ENCODE measurements at regions not wholly inside any gene's neighbourhood (a gene's known extent, or its start where the extent isn't known, plus 50 kb on each side); places are given as distances from the start of the nearest gene placed in this dataset.

DNA sequence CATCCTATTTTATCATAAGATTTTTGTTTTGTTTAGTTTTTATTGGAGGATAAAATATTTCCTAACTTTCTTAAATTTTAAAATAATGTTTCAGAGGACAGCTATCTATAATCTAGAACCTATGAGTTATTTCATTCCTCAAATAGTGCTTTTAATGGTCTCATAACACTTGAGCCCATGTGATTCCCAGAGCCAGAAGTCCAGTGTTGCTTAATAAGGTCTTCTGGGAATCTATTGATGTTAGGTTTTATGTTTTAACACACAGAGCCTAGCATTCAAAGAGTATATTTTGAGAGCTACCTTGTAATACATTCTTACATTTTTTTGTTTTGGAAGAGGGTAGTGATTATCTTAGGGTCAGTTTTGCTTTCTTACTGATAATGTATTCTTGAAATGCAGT is 200.2 kb downstream of the CENPW start:
- Histone ChIP-seq H3K27ac (ENCODE audit: low read depth) (no peak overlapping the region), H3K4me2 (no peak overlapping the region), H3K36me3 (ENCODE audit: insufficient read depth) (no peaks in the 10 kb centered on the region), H2AFZ (no peak overlapping the region), H3K4me3 (no peak overlapping the region), H3K4me1 (ENCODE audit: insufficient read depth) (no peaks in the 10 kb centered on the region), H3K79me2 (replicated peaks; ENCODE audit: insufficient read depth) (no peaks in the 10 kb centered on the region), H4K20me1 (replicated peaks; ENCODE audit: insufficient read depth) (no peaks in the 10 kb centered on the region), H3K27me3 (ENCODE audit: insufficient read depth) (no peaks in the 10 kb centered on the region), H3F3A (replicated peaks; ENCODE audit: low read depth) (no peaks in the 10 kb centered on the region), H3K9me2 (ENCODE audit: insufficient read depth) (no peaks in the 10 kb centered on the region)
- H3K27ac Mint-ChIP-seq = no peak overlapping the region
- no peaks in the 10 kb centered on the region for H3K36me3 Mint-ChIP-seq (ENCODE audit: low read depth)
- H3K4me1 Mint-ChIP-seq = no peaks in the 10 kb centered on the region
- H3K27me3 Mint-ChIP-seq (ENCODE audit: insufficient read depth, low read depth, poor library complexity) = no peaks in the 10 kb centered on the region
- ATAC-seq = no peak
- TF ChIP-seq CREB1 (CRISPR knock-in tag; IDR thresholded peaks at IDR 0.05; ENCODE audit: low read depth) = no peak
- no peak for DNase-seq (ENCODE audit: low spot score)
- H3K9me3 Mint-ChIP-seq = no peaks in the 10 kb centered on the region
- H3K4me3 Mint-ChIP-seq = no peak overlapping the region

DNA sequence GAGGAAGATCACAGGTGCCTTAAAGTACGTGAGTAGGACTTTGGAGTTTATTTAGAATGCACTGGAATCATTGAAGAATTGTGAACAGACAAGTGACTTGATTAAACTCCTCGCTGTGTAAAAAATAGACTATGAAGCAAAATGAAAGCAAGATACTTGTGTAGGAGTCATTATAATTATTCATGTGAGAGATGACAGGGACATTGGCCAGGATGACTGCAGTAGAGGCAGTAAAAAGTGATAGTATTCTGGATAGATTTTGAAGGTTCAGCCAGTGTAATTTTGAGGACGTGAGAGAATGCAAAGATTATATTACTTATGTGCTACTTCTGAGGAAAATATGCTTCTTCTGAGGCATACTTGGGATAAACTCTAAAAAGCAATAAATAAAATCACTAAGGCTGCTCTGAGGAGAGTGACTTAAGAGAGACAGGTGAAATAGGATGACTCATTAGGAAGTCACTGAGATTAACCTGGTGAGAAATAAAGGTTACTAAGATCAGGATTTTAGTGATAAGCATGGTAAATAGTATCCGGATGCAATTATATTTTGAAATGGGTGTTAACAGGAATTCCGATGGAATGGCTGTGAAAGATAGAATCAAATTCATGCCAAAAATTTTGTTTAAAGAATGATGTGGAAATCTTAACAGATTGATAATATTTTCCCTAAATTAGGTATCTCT is 202.0 kb downstream of the CENPW start:
- Histone ChIP-seq H3K36me3 (ENCODE audit: insufficient read depth) (no peaks in the 10 kb centered on the region), H3K27me3 (ENCODE audit: insufficient read depth) (no peaks in the 10 kb centered on the region), H3K79me2 (replicated peaks; ENCODE audit: insufficient read depth) (no peaks in the 10 kb centered on the region), H2AFZ (no peak overlapping the region), H3K4me2 (no peak overlapping the region), H3K9me2 (ENCODE audit: insufficient read depth) (no peaks in the 10 kb centered on the region), H3K27ac (ENCODE audit: low read depth) (no peak overlapping the region), H3K4me3 (no peak overlapping the region), H3F3A (replicated peaks; ENCODE audit: low read depth) (no peaks in the 10 kb centered on the region), H3K4me1 (ENCODE audit: insufficient read depth) (no peaks in the 10 kb centered on the region), H4K20me1 (replicated peaks; ENCODE audit: insufficient read depth) (no peaks in the 10 kb centered on the region)
- TF ChIP-seq EZH2phosphoT487 (IDR thresholded peaks at IDR 0.05; ENCODE audit: unreplicated experiment) = no peak
- ATAC-seq = no peak
- no peak for DNase-seq (ENCODE audit: low spot score)
- no peak overlapping the region for H3K4me3 Mint-ChIP-seq
- H3K27me3 Mint-ChIP-seq (ENCODE audit: insufficient read depth, low read depth, poor library complexity) = no peaks in the 10 kb centered on the region
- H3K27ac Mint-ChIP-seq = no peak overlapping the region
- H3K36me3 Mint-ChIP-seq (ENCODE audit: low read depth) = no peaks in the 10 kb centered on the region
- 0 out of 3 replicates have a peak, but pooled peaks cover 6% of the 10 kb centered on the region for H3K9me3 Mint-ChIP-seq
- H3K4me1 Mint-ChIP-seq = peaks cover 5% of the 10 kb centered on the region; the same call in 1 of the 3 replicates

DNA sequence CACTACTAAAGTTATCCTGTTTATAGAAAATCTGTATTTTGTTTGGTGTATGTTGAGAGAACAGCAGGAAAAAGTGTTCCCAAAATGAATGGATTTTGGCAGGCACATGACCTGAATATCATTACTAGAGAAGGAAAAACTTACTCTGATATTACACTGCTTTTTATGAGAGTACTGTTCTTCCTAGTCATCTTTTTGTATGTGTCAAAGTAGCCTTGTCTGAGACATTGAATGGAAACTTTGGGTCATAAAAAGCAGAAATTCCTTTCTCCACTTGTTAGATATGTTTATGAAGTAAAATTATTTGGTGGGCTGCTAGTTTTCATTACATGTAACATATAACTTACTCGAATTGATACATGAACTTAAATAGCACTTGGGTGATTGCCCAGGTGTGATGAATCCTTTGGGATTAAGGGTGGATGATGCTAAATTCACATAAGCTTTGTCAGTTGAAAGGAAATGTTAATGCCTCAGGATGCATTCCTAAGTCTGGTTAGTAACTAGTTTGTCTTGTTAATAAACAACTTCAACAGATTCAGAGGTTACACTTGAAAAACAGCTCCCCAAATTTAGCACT is 206.7 kb downstream of the CENPW start:
- Mint-ChIP-seq H3K9me3 (peaks cover 16% of the 10 kb centered on the region; the same call in 1 of the 3 replicates), H3K27ac (no peak overlapping the region), H3K4me3 (no peak overlapping the region), H3K36me3 (ENCODE audit: low read depth) (no peaks in the 10 kb centered on the region; the same call in 2 of the 3 replicates), H3K27me3 (ENCODE audit: insufficient read depth, low read depth, poor library complexity) (no peaks in the 10 kb centered on the region), H3K4me1 (peaks cover 5% of the 10 kb centered on the region; the same call in 1 of the 3 replicates)
- no peaks in the 10 kb centered on the region for H3F3A ChIP-seq (replicated peaks; ENCODE audit: low read depth)
- no peak overlapping the region for H2AFZ ChIP-seq
- H3K4me1 ChIP-seq (ENCODE audit: insufficient read depth) = 0 out of 2 replicates have a peak, but pooled peaks cover 5% of the 10 kb centered on the region
- H3K4me2 ChIP-seq = no peak overlapping the region
- no peaks in the 10 kb centered on the region for H3K36me3 ChIP-seq (ENCODE audit: insufficient read depth)
- H3K9me2 ChIP-seq (ENCODE audit: insufficient read depth) = no peaks in the 10 kb centered on the region
- H3K27ac ChIP-seq (ENCODE audit: low read depth) = no peak overlapping the region
- DNase-seq (ENCODE audit: low spot score) = peak; percentile 34
- no peaks in the 10 kb centered on the region for H4K20me1 ChIP-seq (replicated peaks; ENCODE audit: insufficient read depth)
- H3K4me3 ChIP-seq = no peak overlapping the region
- H3K79me2 ChIP-seq (replicated peaks; ENCODE audit: insufficient read depth) = no peaks in the 10 kb centered on the region
- no peaks in the 10 kb centered on the region for H3K27me3 ChIP-seq (ENCODE audit: insufficient read depth)
- no peak for ATAC-seq
- TF ChIP-seq JUNB (IDR thresholded peaks at IDR 0.05; ENCODE audit: unreplicated experiment) = no peak
- TF ChIP-seq CREB1 (CRISPR knock-in tag; IDR thresholded peaks at IDR 0.05; ENCODE audit: low read depth) = no peak
- no peak for TF ChIP-seq EZH2 (IDR thresholded peaks at IDR 0.05; ENCODE audit: low read depth, unreplicated experiment)
- TF ChIP-seq ZNF114 (CRISPR knock-in tag; IDR thresholded peaks at IDR 0.05) = no peak
- TF ChIP-seq, protein P1, sequence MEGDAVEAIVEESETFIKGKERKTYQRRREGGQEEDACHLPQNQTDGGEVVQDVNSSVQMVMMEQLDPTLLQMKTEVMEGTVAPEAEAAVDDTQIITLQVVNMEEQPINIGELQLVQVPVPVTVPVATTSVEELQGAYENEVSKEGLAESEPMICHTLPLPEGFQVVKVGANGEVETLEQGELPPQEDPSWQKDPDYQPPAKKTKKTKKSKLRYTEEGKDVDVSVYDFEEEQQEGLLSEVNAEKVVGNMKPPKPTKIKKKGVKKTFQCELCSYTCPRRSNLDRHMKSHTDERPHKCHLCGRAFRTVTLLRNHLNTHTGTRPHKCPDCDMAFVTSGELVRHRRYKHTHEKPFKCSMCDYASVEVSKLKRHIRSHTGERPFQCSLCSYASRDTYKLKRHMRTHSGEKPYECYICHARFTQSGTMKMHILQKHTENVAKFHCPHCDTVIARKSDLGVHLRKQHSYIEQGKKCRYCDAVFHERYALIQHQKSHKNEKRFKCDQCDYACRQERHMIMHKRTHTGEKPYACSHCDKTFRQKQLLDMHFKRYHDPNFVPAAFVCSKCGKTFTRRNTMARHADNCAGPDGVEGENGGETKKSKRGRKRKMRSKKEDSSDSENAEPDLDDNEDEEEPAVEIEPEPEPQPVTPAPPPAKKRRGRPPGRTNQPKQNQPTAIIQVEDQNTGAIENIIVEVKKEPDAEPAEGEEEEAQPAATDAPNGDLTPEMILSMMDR (conservative IDR thresholded peaks at IDR 0.05; ENCODE audit: low read depth in 2 of 2) = no peak
- TF ChIP-seq, protein P2, sequence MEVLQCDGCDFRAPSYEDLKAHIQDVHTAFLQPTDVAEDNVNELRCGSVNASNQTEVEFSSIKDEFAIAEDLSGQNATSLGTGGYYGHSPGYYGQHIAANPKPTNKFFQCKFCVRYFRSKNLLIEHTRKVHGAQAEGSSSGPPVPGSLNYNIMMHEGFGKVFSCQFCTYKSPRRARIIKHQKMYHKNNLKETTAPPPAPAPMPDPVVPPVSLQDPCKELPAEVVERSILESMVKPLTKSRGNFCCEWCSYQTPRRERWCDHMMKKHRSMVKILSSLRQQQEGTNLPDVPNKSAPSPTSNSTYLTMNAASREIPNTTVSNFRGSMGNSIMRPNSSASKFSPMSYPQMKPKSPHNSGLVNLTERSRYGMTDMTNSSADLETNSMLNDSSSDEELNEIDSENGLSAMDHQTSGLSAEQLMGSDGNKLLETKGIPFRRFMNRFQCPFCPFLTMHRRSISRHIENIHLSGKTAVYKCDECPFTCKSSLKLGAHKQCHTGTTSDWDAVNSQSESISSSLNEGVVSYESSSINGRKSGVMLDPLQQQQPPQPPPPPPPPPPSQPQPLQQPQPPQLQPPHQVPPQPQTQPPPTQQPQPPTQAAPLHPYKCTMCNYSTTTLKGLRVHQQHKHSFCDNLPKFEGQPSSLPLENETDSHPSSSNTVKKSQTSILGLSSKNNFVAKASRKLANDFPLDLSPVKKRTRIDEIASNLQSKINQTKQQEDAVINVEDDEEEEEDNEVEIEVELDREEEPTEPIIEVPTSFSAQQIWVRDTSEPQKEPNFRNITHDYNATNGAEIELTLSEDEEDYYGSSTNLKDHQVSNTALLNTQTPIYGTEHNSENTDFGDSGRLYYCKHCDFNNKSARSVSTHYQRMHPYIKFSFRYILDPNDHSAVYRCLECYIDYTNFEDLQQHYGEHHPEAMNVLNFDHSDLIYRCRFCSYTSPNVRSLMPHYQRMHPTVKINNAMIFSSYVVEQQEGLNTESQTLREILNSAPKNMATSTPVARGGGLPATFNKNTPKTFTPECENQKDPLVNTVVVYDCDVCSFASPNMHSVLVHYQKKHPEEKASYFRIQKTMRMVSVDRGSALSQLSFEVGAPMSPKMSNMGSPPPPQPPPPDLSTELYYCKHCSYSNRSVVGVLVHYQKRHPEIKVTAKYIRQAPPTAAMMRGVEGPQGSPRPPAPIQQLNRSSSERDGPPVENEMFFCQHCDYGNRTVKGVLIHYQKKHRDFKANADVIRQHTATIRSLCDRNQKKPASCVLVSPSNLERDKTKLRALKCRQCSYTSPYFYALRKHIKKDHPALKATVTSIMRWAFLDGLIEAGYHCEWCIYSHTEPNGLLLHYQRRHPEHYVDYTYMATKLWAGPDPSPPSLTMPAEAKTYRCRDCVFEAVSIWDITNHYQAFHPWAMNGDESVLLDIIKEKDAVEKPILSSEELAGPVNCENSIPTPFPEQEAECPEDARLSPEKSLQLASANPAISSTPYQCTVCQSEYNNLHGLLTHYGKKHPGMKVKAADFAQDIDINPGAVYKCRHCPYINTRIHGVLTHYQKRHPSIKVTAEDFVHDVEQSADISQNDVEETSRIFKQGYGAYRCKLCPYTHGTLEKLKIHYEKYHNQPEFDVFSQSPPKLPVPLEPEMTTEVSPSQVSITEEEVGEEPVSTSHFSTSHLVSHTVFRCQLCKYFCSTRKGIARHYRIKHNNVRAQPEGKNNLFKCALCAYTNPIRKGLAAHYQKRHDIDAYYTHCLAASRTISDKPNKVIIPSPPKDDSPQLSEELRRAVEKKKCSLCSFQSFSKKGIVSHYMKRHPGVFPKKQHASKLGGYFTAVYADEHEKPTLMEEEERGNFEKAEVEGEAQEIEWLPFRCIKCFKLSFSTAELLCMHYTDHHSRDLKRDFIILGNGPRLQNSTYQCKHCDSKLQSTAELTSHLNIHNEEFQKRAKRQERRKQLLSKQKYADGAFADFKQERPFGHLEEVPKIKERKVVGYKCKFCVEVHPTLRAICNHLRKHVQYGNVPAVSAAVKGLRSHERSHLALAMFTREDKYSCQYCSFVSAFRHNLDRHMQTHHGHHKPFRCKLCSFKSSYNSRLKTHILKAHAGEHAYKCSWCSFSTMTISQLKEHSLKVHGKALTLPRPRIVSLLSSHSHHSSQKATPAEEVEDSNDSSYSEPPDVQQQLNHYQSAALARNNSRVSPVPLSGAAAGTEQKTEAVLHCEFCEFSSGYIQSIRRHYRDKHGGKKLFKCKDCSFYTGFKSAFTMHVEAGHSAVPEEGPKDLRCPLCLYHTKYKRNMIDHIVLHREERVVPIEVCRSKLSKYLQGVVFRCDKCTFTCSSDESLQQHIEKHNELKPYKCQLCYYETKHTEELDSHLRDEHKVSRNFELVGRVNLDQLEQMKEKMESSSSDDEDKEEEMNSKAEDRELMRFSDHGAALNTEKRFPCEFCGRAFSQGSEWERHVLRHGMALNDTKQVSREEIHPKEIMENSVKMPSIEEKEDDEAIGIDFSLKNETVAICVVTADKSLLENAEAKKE (CRISPR knock-in tag; IDR thresholded peaks at IDR 0.05) = no peak
- no peak for TF ChIP-seq NANOG (IDR thresholded peaks at IDR 0.05; ENCODE audit: borderline replicate concordance)
